GM12892 (cell line): ENCODE measurements at regions not wholly inside any gene's neighbourhood (a gene's known extent, or its start where the extent isn't known, plus 50 kb on each side); places are given as distances from the start of the nearest gene placed in this dataset.

Experiments
- POLR2A ChIP-seq: IDR thresholded peaks from 2 replicates; pipeline ENCODE4 v1.6.1; 2011; ENCODE audit warnings: low read depth, low read length, control low read depth
- TAF1 ChIP-seq: IDR thresholded peaks from 2 replicates; pipeline ENCODE4 v1.6.1; 2011; ENCODE audit warnings: low read depth, mild to moderate bottlenecking, control low read depth, low read length, borderline replicate concordance

GRCh38 chr1:193580419-193580818 lies 394.0 kb upstream of the B3GALT2 start:
- TF ChIP-seq POLR2A (no peak), TAF1 (no peak)
